MCF 10A (cell line): ENCODE measurements at regions not wholly inside any gene's neighbourhood (a gene's known extent, or its start where the extent isn't known, plus 50 kb on each side); places are given as distances from the start of the nearest gene placed in this dataset.

Source experiments
- BruUV-seq: library from RNA; stranded (reverse); fragments of 400-500 nt; replicated peaks from 2 replicates; lab custom pipeline; 2021; lab: Mats Ljungman, UMichigan
- CTCF ChIA-PET: fragments of 300-600 bp; sonication (Branson Sonifier 250); formaldehyde crosslinking; extraction: SDS; loops from one replicate; lab custom pipeline; 2021; ENCODE audit warnings: antibody characterized with exemption, inconsistent platforms; lab: Yijun Ruan, JAX
- POLR2A ChIA-PET: fragments of 300-600, 350-650 bp; sonication (Branson Sonifier 250); formaldehyde crosslinking; extraction: SDS; loops from one replicate; lab custom pipeline; 2020; ENCODE audit warnings: antibody characterized with exemption, inconsistent platforms; lab: Yijun Ruan, JAX
- DNase-seq: peaks from one replicate; pipeline ENCODE4 v3.0.0-alpha.2; 2018; ENCODE audit not compliant: unreplicated experiment
- H3K27ac Mint-ChIP-seq: one replicate; pipeline ENCODE4 v1.8.0; 2022; ENCODE audit warnings: mild to moderate bottlenecking, low read depth, mixed read lengths; ENCODE audit not compliant: unreplicated experiment
- H3K27me3 Mint-ChIP-seq: one replicate; pipeline ENCODE4 v1.8.0; 2022; ENCODE audit warnings: mixed read lengths; ENCODE audit not compliant: insufficient read depth, unreplicated experiment
- H3K36me3 Mint-ChIP-seq: one replicate; pipeline ENCODE4 v1.8.0; 2022; ENCODE audit warnings: mild to moderate bottlenecking, moderate library complexity, mixed read lengths; ENCODE audit not compliant: insufficient read depth, unreplicated experiment
- H3K4me1 Mint-ChIP-seq: one replicate; pipeline ENCODE4 v1.8.0; 2022; ENCODE audit warnings: mixed read lengths; ENCODE audit not compliant: insufficient read depth, unreplicated experiment
- H3K4me3 Mint-ChIP-seq: one replicate; pipeline ENCODE4 v1.8.0; 2022; ENCODE audit warnings: mild to moderate bottlenecking, moderate library complexity, mixed read lengths; ENCODE audit not compliant: unreplicated experiment
- H3K9me3 Mint-ChIP-seq: one replicate; pipeline ENCODE4 v1.8.0; 2022; ENCODE audit warnings: mixed read lengths; ENCODE audit not compliant: unreplicated experiment
- CTCF ChIP-seq: fragments of 200-600 bp; IDR thresholded peaks from one replicate; pipeline ENCODE4 v1.8.0; 2022; ENCODE audit warnings: antibody characterized with exemption, mild to moderate bottlenecking; ENCODE audit not compliant: unreplicated experiment
- intact Hi-C: fragments of 100-400 bp; cut with micrococcal nuclease; formaldehyde crosslinking; loops from 2 replicates; pipeline ENCODE4 v1.14.1; 2022

GRCh38 chr18:60503199-60503598 lies 130.6 kb upstream of the MC4R start:
- intact Hi-C loops, result no loop called here
- no peak for TF ChIP-seq CTCF
- Mint-ChIP-seq H3K4me3 (no peak overlapping the region), H3K27me3 (peaks cover 70% of the 10 kb centered on the region), H3K4me1 (no peaks in the 10 kb centered on the region), H3K9me3 (no peaks in the 10 kb centered on the region), H3K27ac (no peak overlapping the region), H3K36me3 (no peaks in the 10 kb centered on the region)
- POLR2A ChIA-PET, result interaction anchor here (0.6 kb wide), 1 partner anchor 232 kb away, joined by 4 read pairs; no protein-coding TSS in a partner anchor
- DNase-seq, result no peak
- CTCF ChIA-PET, result interaction anchor here (1.0 kb wide), 1 partner anchor 507 kb away, joined by 5 read pairs; no protein-coding TSS in a partner anchor
- no TSS peak for BruUV-seq

- H3K36me3 Mint-ChIP-seq, result no peaks in the 10 kb centered on the region
- H3K4me3 Mint-ChIP-seq, result no peak overlapping the region
- H3K4me1 Mint-ChIP-seq, result no peaks in the 10 kb centered on the region
- DNase-seq, result no peak
- no TSS peak for BruUV-seq
- no peaks in the 10 kb centered on the region for H3K9me3 Mint-ChIP-seq
- peaks cover 41% of the 10 kb centered on the region for H3K27me3 Mint-ChIP-seq
- intact Hi-C loops, result no loop called here
- no peak overlapping the region for H3K27ac Mint-ChIP-seq
- POLR2A ChIA-PET, result no interaction called here
- TF ChIP-seq CTCF, result no peak
- CTCF ChIA-PET, result no interaction called here
Measured at GRCh38 chr18:60506190-60506589, 133.6 kb upstream of the MC4R start.

- intact Hi-C loops, result no loop called here
- no peak for DNase-seq
- Mint-ChIP-seq H3K27me3 (peaks cover 36% of the 10 kb centered on the region), H3K27ac (no peak overlapping the region), H3K4me1 (no peaks in the 10 kb centered on the region), H3K4me3 (no peak overlapping the region), H3K36me3 (no peaks in the 10 kb centered on the region), H3K9me3 (no peaks in the 10 kb centered on the region)
- TF ChIP-seq CTCF, result no peak
- BruUV-seq, result no TSS peak
- ChIA-PET POLR2A (no interaction called here), CTCF (no interaction called here)
Measured at GRCh38 chr18:60506682-60507081, 134.1 kb upstream of the MC4R start.

- H3K9me3 Mint-ChIP-seq, result no peaks in the 10 kb centered on the region
- CTCF ChIA-PET, result no interaction called here
- TF ChIP-seq CTCF, result no peak
- H3K27ac Mint-ChIP-seq, result no peak overlapping the region
- DNase-seq, result no peak
- POLR2A ChIA-PET, result no interaction called here
- H3K36me3 Mint-ChIP-seq, result no peaks in the 10 kb centered on the region
- H3K27me3 Mint-ChIP-seq, result peaks cover 34% of the 10 kb centered on the region
- intact Hi-C loops, result no loop called here
- no peaks in the 10 kb centered on the region for H3K4me1 Mint-ChIP-seq
- no TSS peak for BruUV-seq
- H3K4me3 Mint-ChIP-seq, result no peak overlapping the region
Measured at GRCh38 chr18:60508108-60508507, 135.5 kb upstream of the MC4R start.
